ENCODE measurements at regions not wholly inside any gene's neighbourhood (a gene's known extent, or its start where the extent isn't known, plus 50 kb on each side); places are given as distances from the start of the nearest gene placed in this dataset.

GRCh38 chr7:26438078-26438477, 146.4 kb downstream of the SNX10 start:
- ATAC-seq (no peak), DNase-seq (no peak)
- no peak overlapping the region for H3K27ac ChIP-seq (ENCODE audit: low read depth, low read length)
- H3K27me3 Mint-ChIP-seq: peaks cover 14 to 27% (median 17%) of the 10 kb centered on the region in 5 donors
- no peaks in the 10 kb centered on the region for H3K4me1 Mint-ChIP-seq
- no peaks in the 10 kb centered on the region for H3K27me3 ChIP-seq (ENCODE audit: control insufficient read depth in 2 of 2, insufficient read depth in 2 of 2, low read length in 2 of 2)
- CTCF ChIA-PET: no interaction called here
- H3K27ac Mint-ChIP-seq: no peak overlapping the region
- H3K9me3 ChIP-seq (ENCODE audit: control insufficient read depth in 2 of 3, low read length in 3 of 3): no peaks in the 10 kb centered on the region
- H3K4me3 Mint-ChIP-seq: no peak overlapping the region
- H3K36me3 ChIP-seq (ENCODE audit: control insufficient read depth in 2 of 3, insufficient read depth in 3 of 3, low read length in 3 of 3): no peaks in the 10 kb centered on the region
- intact Hi-C loops (cut with micrococcal nuclease): no loop called here
- H3K9me3 Mint-ChIP-seq: peaks cover 0 to 3% (median 0%) of the 10 kb centered on the region in 11 donors
- no peaks in the 10 kb centered on the region for H3K4me1 ChIP-seq (ENCODE audit: control insufficient read depth in 2 of 2, insufficient read depth in 2 of 2, low read length in 2 of 2)
- H3K36me3 Mint-ChIP-seq: peaks cover 0 to 4% (median 0%) of the 10 kb centered on the region in 5 donors
- no peak overlapping the region for H3K4me3 ChIP-seq (ENCODE audit: low read length)
- POLR2A ChIA-PET: no interaction called here

GRCh38 chr7:26439521-26440232, 148.0 kb downstream of the SNX10 start:
- Histone ChIP-seq H3K27ac (ENCODE audit: low read depth, low read length) (no peak overlapping the region), H3K4me3 (ENCODE audit: low read length) (no peak overlapping the region), H3K9me3 (ENCODE audit: control insufficient read depth in 2 of 3, low read length in 3 of 3) (no peaks in the 10 kb centered on the region), H3K36me3 (ENCODE audit: control insufficient read depth in 2 of 3, insufficient read depth in 3 of 3, low read length in 3 of 3) (no peaks in the 10 kb centered on the region), H3K4me1 (ENCODE audit: control insufficient read depth in 2 of 2, insufficient read depth in 2 of 2, low read length in 2 of 2) (no peaks in the 10 kb centered on the region), H3K27me3 (ENCODE audit: control insufficient read depth in 2 of 2, insufficient read depth in 2 of 2, low read length in 2 of 2) (no peaks in the 10 kb centered on the region)
- intact Hi-C loops (cut with micrococcal nuclease): no loop called here
- Mint-ChIP-seq H3K36me3 (peaks cover 0 to 3% (median 0%) of the 10 kb centered on the region in 5 donors), H3K4me3 (no peak overlapping the region), H3K27ac (no peak overlapping the region), H3K27me3 (peaks cover 9 to 20% (median 11%) of the 10 kb centered on the region in 5 donors), H3K9me3 (peaks cover 0 to 2% (median 0%) of the 10 kb centered on the region in 11 donors), H3K4me1 (no peaks in the 10 kb centered on the region)
- POLR2A ChIA-PET: no interaction called here
- CTCF ChIA-PET: no interaction called here
- ATAC-seq: no peak
- DNase-seq: no peak

GRCh38 chr7:26440233-26441001, 148.8 kb downstream of the SNX10 start:
- Histone ChIP-seq H3K27me3 (ENCODE audit: control insufficient read depth in 2 of 2, insufficient read depth in 2 of 2, low read length in 2 of 2) (no peaks in the 10 kb centered on the region), H3K4me1 (ENCODE audit: control insufficient read depth in 2 of 2, insufficient read depth in 2 of 2, low read length in 2 of 2) (no peaks in the 10 kb centered on the region), H3K27ac (ENCODE audit: low read depth, low read length) (no peak overlapping the region), H3K9me3 (ENCODE audit: control insufficient read depth in 2 of 3, low read length in 3 of 3) (no peaks in the 10 kb centered on the region), H3K4me3 (ENCODE audit: low read length) (no peak overlapping the region), H3K36me3 (ENCODE audit: control insufficient read depth in 2 of 3, insufficient read depth in 3 of 3, low read length in 3 of 3) (no peaks in the 10 kb centered on the region)
- Mint-ChIP-seq H3K36me3 (no peaks in the 10 kb centered on the region), H3K27me3 (peaks cover 9 to 16% (median 12%) of the 10 kb centered on the region in 5 donors), H3K4me3 (no peak overlapping the region), H3K9me3 (no peaks in the 10 kb centered on the region), H3K27ac (no peak overlapping the region), H3K4me1 (no peaks in the 10 kb centered on the region)
- POLR2A ChIA-PET: no interaction called here
- DNase-seq: no peak
- ATAC-seq: no peak
- CTCF ChIA-PET: no interaction called here
- intact Hi-C loops (cut with micrococcal nuclease): no loop called here

- no peak overlapping the region for H3K27ac Mint-ChIP-seq
- intact Hi-C loops (cut with micrococcal nuclease): no loop called here
- H3K27ac ChIP-seq (ENCODE audit: low read depth, low read length): no peak overlapping the region
- ChIA-PET POLR2A (no interaction called here), CTCF (no interaction called here)
- peaks cover 12 to 16% (median 14%) of the 10 kb centered on the region in 5 donors for H3K27me3 Mint-ChIP-seq
- H3K4me3 ChIP-seq (ENCODE audit: low read length): no peak overlapping the region
- H3K27me3 ChIP-seq (ENCODE audit: control insufficient read depth in 2 of 2, insufficient read depth in 2 of 2, low read length in 2 of 2): no peaks in the 10 kb centered on the region
- no peak overlapping the region for H3K4me3 Mint-ChIP-seq
- H3K9me3 Mint-ChIP-seq: no peaks in the 10 kb centered on the region
- no peaks in the 10 kb centered on the region for H3K36me3 ChIP-seq (ENCODE audit: control insufficient read depth in 2 of 3, insufficient read depth in 3 of 3, low read length in 3 of 3)
- DNase-seq: no peak
- H3K36me3 Mint-ChIP-seq: no peaks in the 10 kb centered on the region
- H3K4me1 ChIP-seq (ENCODE audit: control insufficient read depth in 2 of 2, insufficient read depth in 2 of 2, low read length in 2 of 2): no peaks in the 10 kb centered on the region
- no peaks in the 10 kb centered on the region for H3K9me3 ChIP-seq (ENCODE audit: control insufficient read depth in 2 of 3, low read length in 3 of 3)
- H3K4me1 Mint-ChIP-seq: no peaks in the 10 kb centered on the region
- no peak for ATAC-seq
Measured at GRCh38 chr7:26441002-26441521, 149.4 kb downstream of the SNX10 start.

- ChIA-PET POLR2A (no interaction called here), CTCF (no interaction called here)
- Histone ChIP-seq H3K9me3 (ENCODE audit: control insufficient read depth in 2 of 3, low read length in 3 of 3) (no peaks in the 10 kb centered on the region), H3K36me3 (ENCODE audit: control insufficient read depth in 2 of 3, insufficient read depth in 3 of 3, low read length in 3 of 3) (no peaks in the 10 kb centered on the region), H3K4me3 (ENCODE audit: low read length) (no peak overlapping the region), H3K4me1 (ENCODE audit: control insufficient read depth in 2 of 2, insufficient read depth in 2 of 2, low read length in 2 of 2) (no peaks in the 10 kb centered on the region), H3K27me3 (ENCODE audit: control insufficient read depth in 2 of 2, insufficient read depth in 2 of 2, low read length in 2 of 2) (no peaks in the 10 kb centered on the region), H3K27ac (ENCODE audit: low read depth, low read length) (no peak overlapping the region)
- Mint-ChIP-seq H3K27me3 (peaks cover 13 to 21% (median 16%) of the 10 kb centered on the region in 5 donors), H3K9me3 (no peaks in the 10 kb centered on the region), H3K4me1 (no peaks in the 10 kb centered on the region), H3K4me3 (no peak overlapping the region), H3K36me3 (no peaks in the 10 kb centered on the region), H3K27ac (no peak overlapping the region)
- ATAC-seq (no peak), DNase-seq (no peak)
- intact Hi-C loops (cut with micrococcal nuclease): no loop called here
Measured at GRCh38 chr7:26441611-26442277, 150.1 kb downstream of the SNX10 start.

GRCh38 chr7:26443006-26443405, 151.3 kb downstream of the SNX10 start:
- H3K27me3 Mint-ChIP-seq: peaks cover 10 to 24% (median 13%) of the 10 kb centered on the region in 5 donors
- Histone ChIP-seq H3K27ac (ENCODE audit: low read depth, low read length) (no peak overlapping the region), H3K4me1 (ENCODE audit: control insufficient read depth in 2 of 2, insufficient read depth in 2 of 2, low read length in 2 of 2) (no peaks in the 10 kb centered on the region), H3K36me3 (ENCODE audit: control insufficient read depth in 2 of 3, insufficient read depth in 3 of 3, low read length in 3 of 3) (no peaks in the 10 kb centered on the region), H3K4me3 (ENCODE audit: low read length) (no peak overlapping the region), H3K9me3 (ENCODE audit: control insufficient read depth in 2 of 3, low read length in 3 of 3) (no peaks in the 10 kb centered on the region), H3K27me3 (ENCODE audit: control insufficient read depth in 2 of 2, insufficient read depth in 2 of 2, low read length in 2 of 2) (no peaks in the 10 kb centered on the region)
- H3K4me1 Mint-ChIP-seq: no peaks in the 10 kb centered on the region
- H3K9me3 Mint-ChIP-seq: no peaks in the 10 kb centered on the region
- no peak overlapping the region for H3K27ac Mint-ChIP-seq
- ChIA-PET POLR2A (no interaction called here), CTCF (no interaction called here)
- no peaks in the 10 kb centered on the region for H3K36me3 Mint-ChIP-seq
- no peak overlapping the region for H3K4me3 Mint-ChIP-seq
- ATAC-seq (no peak), DNase-seq (no peak)
- intact Hi-C loops (cut with micrococcal nuclease): no loop called here

Measured in naive thymus-derived CD4-positive, alpha-beta T cell (primary cell).